Mesothelial cell of epicardium (in vitro differentiated cells): ENCODE measurements at regions not wholly inside any gene's neighbourhood (a gene's known extent, or its start where the extent isn't known, plus 50 kb on each side); places are given as distances from the start of the nearest gene placed in this dataset.

ENCODE experiments used
- DNase-seq, 2 experiments: peaks; one replicate each; pipeline ENCODE4 v3.0.0; 2021; ENCODE audit warnings: low spot score in 2 of 2; ENCODE audit not compliant: unreplicated experiment in 2 of 2
- H3K27ac Mint-ChIP-seq: 2 replicates; pipeline ENCODE4 v1.8.0; 2021; ENCODE audit warnings: mixed read lengths
- H3K27me3 Mint-ChIP-seq: 2 replicates; pipeline ENCODE4 v1.8.0; 2021; ENCODE audit warnings: low read depth, mixed read lengths
- H3K36me3 Mint-ChIP-seq: 2 replicates; pipeline ENCODE4 v1.8.0; 2021; ENCODE audit warnings: mixed read lengths
- H3K4me1 Mint-ChIP-seq: 2 replicates; pipeline ENCODE4 v1.8.0; 2021; ENCODE audit warnings: mixed read lengths
- H3K4me3 Mint-ChIP-seq: 2 replicates; pipeline ENCODE4 v1.8.0; 2021; ENCODE audit warnings: mild to moderate bottlenecking, moderate library complexity, mixed read lengths
- H3K9me3 Mint-ChIP-seq: 2 replicates; pipeline ENCODE4 v1.8.0; 2021; ENCODE audit warnings: mixed read lengths
- TF ChIP-seq, protein P1 (sequence below): fragments of 200-600 bp; sonication (generic); IDR thresholded peaks from one replicate; pipeline ENCODE4 v1.5.0; 2021; ENCODE audit warnings: antibody characterized with exemption; ENCODE audit not compliant: unreplicated experiment

DNA sequence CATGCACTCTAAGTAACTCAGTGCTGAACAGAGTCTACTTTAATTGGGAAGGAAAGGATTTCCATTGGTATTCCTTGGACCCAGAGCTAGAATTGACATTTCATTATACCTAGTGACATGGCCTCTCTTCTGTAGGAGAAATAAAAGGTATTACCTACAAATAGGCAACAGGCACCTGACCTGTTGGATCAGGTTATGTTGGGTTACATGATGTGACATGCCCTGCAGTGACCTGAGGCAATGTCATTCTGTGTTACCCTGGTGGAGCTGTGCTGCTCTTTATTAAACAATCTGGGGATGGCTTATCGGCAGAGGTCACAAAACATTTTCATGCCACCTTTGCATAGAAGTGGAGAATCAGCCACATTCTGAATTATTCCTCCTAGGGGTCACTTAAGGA, 427.7 kb downstream of the MDFIC start:
- TF ChIP-seq, protein P1, sequence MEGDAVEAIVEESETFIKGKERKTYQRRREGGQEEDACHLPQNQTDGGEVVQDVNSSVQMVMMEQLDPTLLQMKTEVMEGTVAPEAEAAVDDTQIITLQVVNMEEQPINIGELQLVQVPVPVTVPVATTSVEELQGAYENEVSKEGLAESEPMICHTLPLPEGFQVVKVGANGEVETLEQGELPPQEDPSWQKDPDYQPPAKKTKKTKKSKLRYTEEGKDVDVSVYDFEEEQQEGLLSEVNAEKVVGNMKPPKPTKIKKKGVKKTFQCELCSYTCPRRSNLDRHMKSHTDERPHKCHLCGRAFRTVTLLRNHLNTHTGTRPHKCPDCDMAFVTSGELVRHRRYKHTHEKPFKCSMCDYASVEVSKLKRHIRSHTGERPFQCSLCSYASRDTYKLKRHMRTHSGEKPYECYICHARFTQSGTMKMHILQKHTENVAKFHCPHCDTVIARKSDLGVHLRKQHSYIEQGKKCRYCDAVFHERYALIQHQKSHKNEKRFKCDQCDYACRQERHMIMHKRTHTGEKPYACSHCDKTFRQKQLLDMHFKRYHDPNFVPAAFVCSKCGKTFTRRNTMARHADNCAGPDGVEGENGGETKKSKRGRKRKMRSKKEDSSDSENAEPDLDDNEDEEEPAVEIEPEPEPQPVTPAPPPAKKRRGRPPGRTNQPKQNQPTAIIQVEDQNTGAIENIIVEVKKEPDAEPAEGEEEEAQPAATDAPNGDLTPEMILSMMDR: no peak
- Mint-ChIP-seq H3K27ac (no peak overlapping the region), H3K4me3 (no peak overlapping the region), H3K36me3 (peaks cover 3% of the 10 kb centered on the region), H3K9me3 (peaks cover 12% of the 10 kb centered on the region), H3K27me3 (no peaks in the 10 kb centered on the region), H3K4me1 (peaks cover 14% of the 10 kb centered on the region)
- DNase-seq: no peak

DNA sequence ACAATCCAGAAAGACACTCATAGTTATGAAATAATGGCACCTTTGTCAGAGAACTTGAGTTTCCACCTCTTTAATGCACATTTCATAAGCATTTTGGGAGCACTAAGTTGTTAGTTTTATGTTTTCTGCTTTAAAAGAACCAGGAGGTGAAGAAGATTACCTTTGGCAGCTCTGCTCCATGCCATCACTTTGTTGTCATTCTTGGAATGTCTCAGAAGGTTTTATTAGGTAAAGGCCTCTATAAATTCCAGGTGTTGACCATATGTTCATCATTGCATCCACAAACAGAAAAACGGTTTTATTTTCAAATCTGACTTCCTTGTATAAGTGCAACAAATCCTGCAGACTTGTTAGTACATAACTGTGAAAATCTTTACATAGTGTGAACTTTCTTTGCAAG, 424.8 kb downstream of the MDFIC start:
- DNase-seq: no peak
- Mint-ChIP-seq H3K27me3 (no peaks in the 10 kb centered on the region), H3K36me3 (peaks cover 4% of the 10 kb centered on the region), H3K4me1 (peaks cover 29% of the 10 kb centered on the region), H3K9me3 (peaks cover 13% of the 10 kb centered on the region), H3K4me3 (no peak overlapping the region), H3K27ac (no peak overlapping the region)
- TF ChIP-seq, protein P1: no peak

DNA sequence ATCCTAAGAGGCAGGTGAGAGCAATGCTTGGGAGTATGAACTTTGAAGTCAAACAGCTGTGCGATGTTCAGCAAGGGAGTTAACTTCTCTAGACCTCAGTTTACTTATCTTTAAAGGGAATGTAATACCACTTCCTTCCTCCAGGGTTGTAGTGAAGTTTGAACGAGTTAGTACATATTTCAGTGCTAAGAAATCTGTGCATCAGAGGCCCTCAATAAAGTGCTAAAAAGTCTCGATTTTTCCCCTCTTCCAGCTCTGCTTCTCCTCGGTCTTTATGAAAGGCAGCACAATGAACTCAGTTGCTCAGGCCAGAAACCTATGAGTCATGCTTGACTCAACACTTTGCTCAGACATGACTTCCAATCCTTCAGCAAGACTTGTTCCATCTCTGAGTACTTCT, 418.9 kb downstream of the MDFIC start:
- no peaks in the 10 kb centered on the region for H3K27me3 Mint-ChIP-seq
- peaks cover 49% of the 10 kb centered on the region for H3K4me1 Mint-ChIP-seq
- DNase-seq: no peak
- no peak overlapping the region for H3K4me3 Mint-ChIP-seq
- H3K9me3 Mint-ChIP-seq: peaks cover 30% of the 10 kb centered on the region
- H3K27ac Mint-ChIP-seq: no peak overlapping the region
- H3K36me3 Mint-ChIP-seq: peaks cover 18% of the 10 kb centered on the region
- TF ChIP-seq, protein P1: peak; percentile 53

DNA sequence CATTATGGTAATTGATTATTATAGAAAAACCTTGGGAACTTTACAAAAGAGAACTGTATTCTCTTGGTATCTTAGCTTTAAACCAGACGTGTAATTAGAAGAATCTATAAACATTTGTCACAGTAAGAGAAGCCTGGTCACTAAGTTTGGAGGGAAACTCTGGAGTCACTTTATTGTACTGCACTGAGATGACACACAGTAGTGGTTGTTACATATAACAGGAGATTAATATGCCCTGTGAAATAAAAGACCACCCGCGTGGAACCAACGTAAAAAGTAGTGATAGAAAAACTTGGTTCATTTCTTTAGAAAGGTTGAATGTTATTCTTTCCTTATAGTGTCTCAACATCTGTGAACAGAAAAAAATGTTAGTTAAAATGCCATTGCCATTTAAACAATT, 416.1 kb downstream of the MDFIC start:
- H3K27me3 Mint-ChIP-seq: no peaks in the 10 kb centered on the region
- peaks cover 30% of the 10 kb centered on the region for H3K9me3 Mint-ChIP-seq
- no peak overlapping the region for H3K4me3 Mint-ChIP-seq

DNA sequence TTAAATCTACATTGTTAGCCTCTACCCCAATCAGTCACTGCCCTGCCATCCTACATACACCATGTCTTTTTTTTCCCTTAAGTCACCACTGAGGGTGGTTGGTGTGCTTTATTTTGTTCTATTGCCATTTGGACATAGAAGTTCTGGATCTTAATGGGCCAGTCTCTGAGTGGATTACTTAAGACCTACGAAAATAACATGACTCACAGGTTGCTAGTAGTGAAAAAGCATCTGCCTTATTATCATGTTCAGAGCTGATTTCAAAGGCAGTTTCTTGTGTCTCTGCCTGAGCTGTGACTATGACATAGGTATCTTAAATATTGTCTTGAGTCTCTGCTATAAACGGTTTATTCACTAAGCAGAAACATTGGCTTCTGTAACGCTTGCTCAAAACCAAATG, 410.8 kb downstream of the MDFIC start:
- Mint-ChIP-seq H3K9me3 (peaks cover 16% of the 10 kb centered on the region), H3K36me3 (no peaks in the 10 kb centered on the region), H3K4me3 (no peak overlapping the region), H3K27me3 (no peaks in the 10 kb centered on the region), H3K27ac (peak overlapping the region; percentile 49), H3K4me1 (peaks cover 24% of the 10 kb centered on the region)
- no peak for DNase-seq
- TF ChIP-seq, protein P1: no peak

More for the DNA sequence above, 416.1 kb downstream of the MDFIC start:
- peaks cover 18% of the 10 kb centered on the region for H3K36me3 Mint-ChIP-seq
- H3K27ac Mint-ChIP-seq: peak overlapping the region; percentile 17
- TF ChIP-seq, protein P1: no peak
- no peak for DNase-seq
- peaks cover 41% of the 10 kb centered on the region for H3K4me1 Mint-ChIP-seq

DNA sequence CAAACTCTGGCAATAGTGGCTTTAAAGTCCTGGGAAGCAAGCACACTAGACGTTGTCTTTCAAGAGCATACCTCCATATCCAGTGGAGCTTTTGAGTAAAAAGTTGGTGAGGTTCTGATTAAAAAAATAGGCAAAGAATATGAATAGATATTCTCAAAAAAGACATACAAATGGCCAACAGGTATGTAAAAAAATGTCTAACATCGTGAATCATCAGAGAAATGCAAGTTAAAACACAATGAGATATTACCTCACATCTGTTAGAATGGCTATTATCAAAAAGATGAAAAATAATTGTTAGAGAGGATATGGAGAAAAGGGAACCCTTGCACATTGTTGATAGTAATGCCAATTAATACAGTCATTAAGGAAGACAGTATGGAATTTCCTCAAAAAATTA, 407.1 kb downstream of the MDFIC start:
- Mint-ChIP-seq H3K27ac (no peak overlapping the region), H3K9me3 (peaks cover 21% of the 10 kb centered on the region), H3K4me3 (no peak overlapping the region), H3K36me3 (no peaks in the 10 kb centered on the region), H3K4me1 (peaks cover 13% of the 10 kb centered on the region), H3K27me3 (no peaks in the 10 kb centered on the region)
- no peak for DNase-seq
- TF ChIP-seq, protein P1: no peak
